ENCODE measurements at regions not wholly inside any gene's neighbourhood (a gene's known extent, or its start where the extent isn't known, plus 50 kb on each side); places are given as distances from the start of the nearest gene placed in this dataset.

GRCh38 chr3:64304828-64305410, 79.7 kb upstream of the PRICKLE2 start:
- TF ChIP-seq, protein P1, sequence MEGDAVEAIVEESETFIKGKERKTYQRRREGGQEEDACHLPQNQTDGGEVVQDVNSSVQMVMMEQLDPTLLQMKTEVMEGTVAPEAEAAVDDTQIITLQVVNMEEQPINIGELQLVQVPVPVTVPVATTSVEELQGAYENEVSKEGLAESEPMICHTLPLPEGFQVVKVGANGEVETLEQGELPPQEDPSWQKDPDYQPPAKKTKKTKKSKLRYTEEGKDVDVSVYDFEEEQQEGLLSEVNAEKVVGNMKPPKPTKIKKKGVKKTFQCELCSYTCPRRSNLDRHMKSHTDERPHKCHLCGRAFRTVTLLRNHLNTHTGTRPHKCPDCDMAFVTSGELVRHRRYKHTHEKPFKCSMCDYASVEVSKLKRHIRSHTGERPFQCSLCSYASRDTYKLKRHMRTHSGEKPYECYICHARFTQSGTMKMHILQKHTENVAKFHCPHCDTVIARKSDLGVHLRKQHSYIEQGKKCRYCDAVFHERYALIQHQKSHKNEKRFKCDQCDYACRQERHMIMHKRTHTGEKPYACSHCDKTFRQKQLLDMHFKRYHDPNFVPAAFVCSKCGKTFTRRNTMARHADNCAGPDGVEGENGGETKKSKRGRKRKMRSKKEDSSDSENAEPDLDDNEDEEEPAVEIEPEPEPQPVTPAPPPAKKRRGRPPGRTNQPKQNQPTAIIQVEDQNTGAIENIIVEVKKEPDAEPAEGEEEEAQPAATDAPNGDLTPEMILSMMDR (IDR thresholded peaks at IDR 0.05; ENCODE audit: low read depth, low read length, poor library complexity, severe bottlenecking): no peak
- TF ChIP-seq EZH2phosphoT487 (IDR thresholded peaks at IDR 0.05; ENCODE audit: borderline replicate concordance, low read length): no peak
